ENCODE measurements at regions not wholly inside any gene's neighbourhood (a gene's known extent, or its start where the extent isn't known, plus 50 kb on each side); places are given as distances from the start of the nearest gene placed in this dataset.

DNA sequence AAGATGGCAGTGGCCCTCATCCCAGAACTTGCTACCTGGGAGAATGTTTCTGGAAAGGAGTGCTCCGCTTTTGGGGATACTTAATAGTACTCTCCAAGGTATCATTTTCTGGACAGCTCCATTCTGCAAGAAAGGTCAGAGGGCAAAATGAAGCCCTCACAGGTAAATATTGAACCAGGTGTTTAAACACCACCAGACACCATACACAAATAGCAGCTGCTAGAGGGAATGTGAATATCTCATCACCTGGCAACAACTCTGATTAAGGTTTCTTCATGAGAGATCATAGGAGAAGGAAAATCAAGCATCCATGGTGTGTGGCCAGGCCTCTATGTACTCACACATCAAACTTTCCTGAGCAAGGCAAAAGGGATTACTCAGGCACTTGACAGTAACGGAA, 226.1 kb upstream of the FAT3 start:
- TF ChIP-seq NFIC (IDR thresholded peaks at IDR 0.05; ENCODE audit: borderline replicate concordance) (no peak), EZH2phosphoT487 (IDR thresholded peaks at IDR 0.05; ENCODE audit: borderline replicate concordance, low read depth) (no peak), EP300 (IDR thresholded peaks at IDR 0.05; ENCODE audit: borderline replicate concordance in 1 of 2, low read depth in 1 of 2, low read length in 1 of 2) (no peak), RAD21 (IDR thresholded peaks at IDR 0.05; ENCODE audit: low read length) (no peak), SIN3A (IDR thresholded peaks at IDR 0.05; ENCODE audit: borderline replicate concordance, low read depth, low read length) (no peak), SMC3 (IDR thresholded peaks at IDR 0.05; ENCODE audit: low read depth, low read length) (no peak)
- TF ChIP-seq, protein P1, sequence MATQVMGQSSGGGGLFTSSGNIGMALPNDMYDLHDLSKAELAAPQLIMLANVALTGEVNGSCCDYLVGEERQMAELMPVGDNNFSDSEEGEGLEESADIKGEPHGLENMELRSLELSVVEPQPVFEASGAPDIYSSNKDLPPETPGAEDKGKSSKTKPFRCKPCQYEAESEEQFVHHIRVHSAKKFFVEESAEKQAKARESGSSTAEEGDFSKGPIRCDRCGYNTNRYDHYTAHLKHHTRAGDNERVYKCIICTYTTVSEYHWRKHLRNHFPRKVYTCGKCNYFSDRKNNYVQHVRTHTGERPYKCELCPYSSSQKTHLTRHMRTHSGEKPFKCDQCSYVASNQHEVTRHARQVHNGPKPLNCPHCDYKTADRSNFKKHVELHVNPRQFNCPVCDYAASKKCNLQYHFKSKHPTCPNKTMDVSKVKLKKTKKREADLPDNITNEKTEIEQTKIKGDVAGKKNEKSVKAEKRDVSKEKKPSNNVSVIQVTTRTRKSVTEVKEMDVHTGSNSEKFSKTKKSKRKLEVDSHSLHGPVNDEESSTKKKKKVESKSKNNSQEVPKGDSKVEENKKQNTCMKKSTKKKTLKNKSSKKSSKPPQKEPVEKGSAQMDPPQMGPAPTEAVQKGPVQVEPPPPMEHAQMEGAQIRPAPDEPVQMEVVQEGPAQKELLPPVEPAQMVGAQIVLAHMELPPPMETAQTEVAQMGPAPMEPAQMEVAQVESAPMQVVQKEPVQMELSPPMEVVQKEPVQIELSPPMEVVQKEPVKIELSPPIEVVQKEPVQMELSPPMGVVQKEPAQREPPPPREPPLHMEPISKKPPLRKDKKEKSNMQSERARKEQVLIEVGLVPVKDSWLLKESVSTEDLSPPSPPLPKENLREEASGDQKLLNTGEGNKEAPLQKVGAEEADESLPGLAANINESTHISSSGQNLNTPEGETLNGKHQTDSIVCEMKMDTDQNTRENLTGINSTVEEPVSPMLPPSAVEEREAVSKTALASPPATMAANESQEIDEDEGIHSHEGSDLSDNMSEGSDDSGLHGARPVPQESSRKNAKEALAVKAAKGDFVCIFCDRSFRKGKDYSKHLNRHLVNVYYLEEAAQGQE (IDR thresholded peaks at IDR 0.05; ENCODE audit: low read depth, low read length): no peak
- TF ChIP-seq, protein P2, sequence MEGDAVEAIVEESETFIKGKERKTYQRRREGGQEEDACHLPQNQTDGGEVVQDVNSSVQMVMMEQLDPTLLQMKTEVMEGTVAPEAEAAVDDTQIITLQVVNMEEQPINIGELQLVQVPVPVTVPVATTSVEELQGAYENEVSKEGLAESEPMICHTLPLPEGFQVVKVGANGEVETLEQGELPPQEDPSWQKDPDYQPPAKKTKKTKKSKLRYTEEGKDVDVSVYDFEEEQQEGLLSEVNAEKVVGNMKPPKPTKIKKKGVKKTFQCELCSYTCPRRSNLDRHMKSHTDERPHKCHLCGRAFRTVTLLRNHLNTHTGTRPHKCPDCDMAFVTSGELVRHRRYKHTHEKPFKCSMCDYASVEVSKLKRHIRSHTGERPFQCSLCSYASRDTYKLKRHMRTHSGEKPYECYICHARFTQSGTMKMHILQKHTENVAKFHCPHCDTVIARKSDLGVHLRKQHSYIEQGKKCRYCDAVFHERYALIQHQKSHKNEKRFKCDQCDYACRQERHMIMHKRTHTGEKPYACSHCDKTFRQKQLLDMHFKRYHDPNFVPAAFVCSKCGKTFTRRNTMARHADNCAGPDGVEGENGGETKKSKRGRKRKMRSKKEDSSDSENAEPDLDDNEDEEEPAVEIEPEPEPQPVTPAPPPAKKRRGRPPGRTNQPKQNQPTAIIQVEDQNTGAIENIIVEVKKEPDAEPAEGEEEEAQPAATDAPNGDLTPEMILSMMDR (IDR thresholded peaks at IDR 0.05): no peak

Measured in SK-N-SH (cell line).